Stimulated activated naive CD4-positive, alpha-beta T cell treated with Interleukin-2 at 50 U/mL for 16 hours (primary cell): ENCODE measurements at regions not wholly inside any gene's neighbourhood (a gene's known extent, or its start where the extent isn't known, plus 50 kb on each side); places are given as distances from the start of the nearest gene placed in this dataset.

Source experiments
- DNase-seq: peaks from one replicate; lab custom pipeline; 2025; lab: John Stamatoyannopoulos, UW

GRCh38 chr12:11568155-11568761 lies 81.2 kb upstream of the ETV6 start:
- no peak for DNase-seq

- no peak for DNase-seq
Observed at GRCh38 chr12:11568762-11569478, 80.6 kb upstream of the ETV6 start.

- DNase-seq: no peak
Observed at GRCh38 chr12:11569716-11570115, 79.8 kb upstream of the ETV6 start.

- no peak for DNase-seq
Observed at GRCh38 chr12:11573880-11574279, 75.6 kb upstream of the ETV6 start.

GRCh38 chr12:11576104-11576503 lies 73.4 kb upstream of the ETV6 start:
- peak; percentile 2 for DNase-seq

GRCh38 chr12:11577658-11578260 lies 71.7 kb upstream of the ETV6 start:
- no peak for DNase-seq

- no peak for DNase-seq
Observed at GRCh38 chr12:11578461-11578993, 70.9 kb upstream of the ETV6 start.

GRCh38 chr12:11580125-11580751 lies 69.2 kb upstream of the ETV6 start:
- DNase-seq: no peak

- peak; percentile 51 for DNase-seq
Observed at GRCh38 chr12:11581179-11581755, 68.2 kb upstream of the ETV6 start.

- DNase-seq: no peak
Observed at GRCh38 chr12:11584221-11584855, 65.1 kb upstream of the ETV6 start.

- no peak for DNase-seq
Observed at GRCh38 chr12:11592484-11592883, 57.0 kb upstream of the ETV6 start.

- no peak for DNase-seq
Observed at GRCh38 chr12:11593013-11593412, 56.5 kb upstream of the ETV6 start.

- DNase-seq: no peak
Observed at GRCh38 chr12:11595080-11595479, 54.4 kb upstream of the ETV6 start.

GRCh38 chr12:11596141-11596540 lies 53.3 kb upstream of the ETV6 start:
- DNase-seq: no peak

GRCh38 chr12:11598900-11599299 lies 50.6 kb upstream of the ETV6 start:
- DNase-seq: no peak
